ENCODE measurements at regions not wholly inside any gene's neighbourhood (a gene's known extent, or its start where the extent isn't known, plus 50 kb on each side); places are given as distances from the start of the nearest gene placed in this dataset.
A peak's percentile ranks its signal among the peaks of the same experiment; 100 is the strongest.

DNA sequence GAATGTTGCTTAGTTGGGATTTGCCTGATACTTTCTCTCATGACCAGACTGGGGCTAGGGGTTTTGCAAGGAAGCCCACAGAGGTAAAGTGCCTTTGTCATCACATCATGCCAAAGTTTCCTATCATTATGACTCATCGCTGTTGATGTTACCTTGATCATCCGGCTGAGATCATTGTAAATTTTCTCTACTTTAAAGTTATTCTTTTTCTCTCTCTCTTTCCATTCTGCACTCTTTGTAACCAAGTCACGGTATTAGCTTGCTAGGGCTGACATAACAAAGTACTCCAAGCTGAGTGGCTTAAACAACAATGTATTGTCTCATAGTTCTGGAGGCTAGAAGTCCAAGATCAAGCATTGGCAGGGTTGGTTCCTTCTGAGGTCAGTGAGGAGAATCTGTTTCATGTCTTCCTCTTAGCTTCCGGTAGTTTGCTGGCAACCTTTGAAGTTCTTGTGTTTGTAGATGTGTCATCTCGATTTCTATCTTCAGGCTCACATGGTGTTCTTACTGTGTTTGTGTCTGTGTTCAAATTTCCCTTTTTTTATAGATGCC, 113.0 kb downstream of the DTHD1 start:
- H4K20me1 ChIP-seq (ENCODE audit: insufficient read depth, low read length) = no peaks in the 10 kb centered on the region
- WGBS (ENCODE audit: insufficient coverage) = 100% methylated on average over 2 of the region's 5 CpGs
- intact Hi-C loops (cut with micrococcal nuclease) = no loop called here
- H3K4me1 Mint-ChIP-seq = peaks cover 4% of the 10 kb centered on the region
- no peak overlapping the region for H3K9ac ChIP-seq (ENCODE audit: insufficient read depth, low read length, poor library complexity, severe bottlenecking)
- H3K4me3 ChIP-seq (replicated peaks in 1 of 3; ENCODE audit: low read depth in 2 of 3, low read length in 3 of 3) = no peak overlapping the region
- no peaks in the 10 kb centered on the region for H3K36me3 Mint-ChIP-seq
- H3K79me2 ChIP-seq (ENCODE audit: insufficient read depth, low read length) = no peaks in the 10 kb centered on the region
- H3K9me3 ChIP-seq (replicated peaks in 1 of 2; ENCODE audit: control insufficient read depth in 1 of 2, insufficient read depth in 1 of 2, low read length in 2 of 2) = no peaks in the 10 kb centered on the region
- no peaks in the 10 kb centered on the region for H3K9me3 Mint-ChIP-seq
- no peaks in the 10 kb centered on the region for H3K36me3 ChIP-seq (replicated peaks in 1 of 2; ENCODE audit: control insufficient read depth in 1 of 2, insufficient read depth in 2 of 2, low read length in 2 of 2)
- H3K27ac Mint-ChIP-seq = no peak overlapping the region
- H3K27me3 Mint-ChIP-seq (ENCODE audit: low read depth in 3 of 3) = no peaks in the 10 kb centered on the region
- H3K4me2 ChIP-seq (replicated peaks; ENCODE audit: extremely low read depth, low read length, poor library complexity, severe bottlenecking) = no peak overlapping the region
- TF ChIP-seq, protein P1, sequence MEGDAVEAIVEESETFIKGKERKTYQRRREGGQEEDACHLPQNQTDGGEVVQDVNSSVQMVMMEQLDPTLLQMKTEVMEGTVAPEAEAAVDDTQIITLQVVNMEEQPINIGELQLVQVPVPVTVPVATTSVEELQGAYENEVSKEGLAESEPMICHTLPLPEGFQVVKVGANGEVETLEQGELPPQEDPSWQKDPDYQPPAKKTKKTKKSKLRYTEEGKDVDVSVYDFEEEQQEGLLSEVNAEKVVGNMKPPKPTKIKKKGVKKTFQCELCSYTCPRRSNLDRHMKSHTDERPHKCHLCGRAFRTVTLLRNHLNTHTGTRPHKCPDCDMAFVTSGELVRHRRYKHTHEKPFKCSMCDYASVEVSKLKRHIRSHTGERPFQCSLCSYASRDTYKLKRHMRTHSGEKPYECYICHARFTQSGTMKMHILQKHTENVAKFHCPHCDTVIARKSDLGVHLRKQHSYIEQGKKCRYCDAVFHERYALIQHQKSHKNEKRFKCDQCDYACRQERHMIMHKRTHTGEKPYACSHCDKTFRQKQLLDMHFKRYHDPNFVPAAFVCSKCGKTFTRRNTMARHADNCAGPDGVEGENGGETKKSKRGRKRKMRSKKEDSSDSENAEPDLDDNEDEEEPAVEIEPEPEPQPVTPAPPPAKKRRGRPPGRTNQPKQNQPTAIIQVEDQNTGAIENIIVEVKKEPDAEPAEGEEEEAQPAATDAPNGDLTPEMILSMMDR (IDR thresholded peaks at IDR 0.05) = no peak
- no peaks in the 10 kb centered on the region for H3K27me3 ChIP-seq (ENCODE audit: control insufficient read depth in 2 of 2, insufficient read depth in 2 of 2, low read length in 2 of 2)
- no peaks in the 10 kb centered on the region for H3K4me1 ChIP-seq (ENCODE audit: control insufficient read depth in 1 of 2, insufficient read depth in 2 of 2, low read length in 2 of 2)
- no peak for DNase-seq
- no peak overlapping the region for H2AFZ ChIP-seq (ENCODE audit: insufficient read depth, low read depth, low read length, poor library complexity, severe bottlenecking)
- H3K27ac ChIP-seq (ENCODE audit: low read depth in 1 of 2, low read length in 2 of 2) = no peak overlapping the region
- H3K4me3 Mint-ChIP-seq = no peak overlapping the region

DNA sequence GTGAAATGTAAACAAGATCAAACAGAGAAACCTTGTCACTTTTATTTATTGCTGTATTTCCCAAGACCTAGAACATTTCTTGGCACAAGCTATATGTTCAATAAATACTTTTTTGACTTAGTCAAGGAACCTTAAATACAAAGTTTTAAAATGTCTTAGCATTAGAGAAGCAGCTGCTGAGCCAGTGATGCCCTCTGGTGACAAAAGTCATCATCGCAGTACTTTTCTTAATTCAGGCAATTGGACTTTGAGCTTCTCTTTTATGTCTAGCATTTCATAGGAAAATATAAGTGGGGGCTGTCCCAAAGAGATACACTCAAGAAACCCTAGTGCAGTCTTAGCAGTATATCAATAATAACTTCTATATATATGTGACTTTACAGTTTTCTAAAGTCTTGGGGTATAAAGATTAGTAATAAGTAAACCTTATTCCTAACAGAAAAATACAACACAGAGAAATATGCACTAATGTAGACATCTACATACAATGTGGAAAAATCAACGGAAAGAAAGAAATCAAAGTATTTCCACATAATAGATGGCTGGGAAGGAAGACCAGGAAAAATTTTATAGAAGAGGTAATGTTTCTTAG, 118.4 kb downstream of the DTHD1 start:
- Histone ChIP-seq H3K27me3 (ENCODE audit: control insufficient read depth in 2 of 2, insufficient read depth in 2 of 2, low read length in 2 of 2) (no peaks in the 10 kb centered on the region), H2AFZ (ENCODE audit: insufficient read depth, low read depth, low read length, poor library complexity, severe bottlenecking) (no peak overlapping the region), H3K79me2 (ENCODE audit: insufficient read depth, low read length) (no peaks in the 10 kb centered on the region), H3K36me3 (replicated peaks in 1 of 2; ENCODE audit: control insufficient read depth in 1 of 2, insufficient read depth in 2 of 2, low read length in 2 of 2) (no peaks in the 10 kb centered on the region), H3K4me2 (replicated peaks; ENCODE audit: extremely low read depth, low read length, poor library complexity, severe bottlenecking) (no peak overlapping the region), H3K4me1 (ENCODE audit: control insufficient read depth in 1 of 2, insufficient read depth in 2 of 2, low read length in 2 of 2) (no peaks in the 10 kb centered on the region), H4K20me1 (ENCODE audit: insufficient read depth, low read length) (no peaks in the 10 kb centered on the region), H3K9ac (ENCODE audit: insufficient read depth, low read length, poor library complexity, severe bottlenecking) (no peak overlapping the region), H3K4me3 (replicated peaks in 1 of 3; ENCODE audit: low read depth in 2 of 3, low read length in 3 of 3) (no peak overlapping the region), H3K9me3 (replicated peaks in 1 of 2; ENCODE audit: control insufficient read depth in 1 of 2, insufficient read depth in 1 of 2, low read length in 2 of 2) (no peaks in the 10 kb centered on the region), H3K27ac (ENCODE audit: low read depth in 1 of 2, low read length in 2 of 2) (no peak overlapping the region)
- no peak overlapping the region for H3K4me3 Mint-ChIP-seq
- no CpG with 5 or more reads among the region's 2 CpGs for WGBS (ENCODE audit: insufficient coverage)
- H3K4me1 Mint-ChIP-seq = peaks cover 4% of the 10 kb centered on the region
- H3K9me3 Mint-ChIP-seq = peaks cover 0 to 4% (median 0%) of the 10 kb centered on the region in 7 donors
- peak; percentile 19 to 57 (median 41) for DNase-seq
- TF ChIP-seq, protein P1 (IDR thresholded peaks at IDR 0.05) = peak; percentile 87
- H3K27me3 Mint-ChIP-seq (ENCODE audit: low read depth in 3 of 3) = peaks cover 0 to 2% (median 0%) of the 10 kb centered on the region in 3 donors
- H3K27ac Mint-ChIP-seq = no peak overlapping the region
- intact Hi-C loops (cut with micrococcal nuclease) = loop anchor here (2.0 to 5.0 kb wide), 2 partner anchors 48 to 49 kb away; no protein-coding TSS in a partner anchor
- H3K36me3 Mint-ChIP-seq = no peaks in the 10 kb centered on the region
